ENCODE measurements at regions not wholly inside any gene's neighbourhood (a gene's known extent, or its start where the extent isn't known, plus 50 kb on each side); places are given as distances from the start of the nearest gene placed in this dataset.

GRCh38 chr4:17236686-17237085 is 275.2 kb downstream of the QDPR start:
- TF ChIP-seq CTCF (IDR thresholded peaks at IDR 0.05), result no peak

GRCh38 chr4:17234678-17235077 is 277.2 kb downstream of the QDPR start:
- no peak for TF ChIP-seq CTCF (IDR thresholded peaks at IDR 0.05)

- TF ChIP-seq CTCF (IDR thresholded peaks at IDR 0.05), result no peak
Observed at GRCh38 chr4:17232566-17233253, 279.2 kb downstream of the QDPR start.

GRCh38 chr4:17230727-17231126 is 281.2 kb downstream of the QDPR start:
- no peak for TF ChIP-seq CTCF (IDR thresholded peaks at IDR 0.05)

GRCh38 chr4:17220816-17221215 is 291.1 kb downstream of the QDPR start:
- TF ChIP-seq CTCF (IDR thresholded peaks at IDR 0.05), result no peak

- TF ChIP-seq CTCF (IDR thresholded peaks at IDR 0.05), result no peak
Observed at GRCh38 chr4:17218786-17219185, 293.1 kb downstream of the QDPR start.

GRCh38 chr4:17206829-17207801 is 304.8 kb downstream of the QDPR start:
- no peak for TF ChIP-seq CTCF (IDR thresholded peaks at IDR 0.05)
